H9 (cell line): ENCODE measurements at regions not wholly inside any gene's neighbourhood (a gene's known extent, or its start where the extent isn't known, plus 50 kb on each side); places are given as distances from the start of the nearest gene placed in this dataset.

Source experiments
- DNase-seq: peaks from one replicate; pipeline ENCODE4 v3.0.0-alpha.2; 2017
- H2AFZ ChIP-seq: one replicate; pipeline ENCODE4 v1.6.1; 2013; ENCODE audit warnings: mild to moderate bottlenecking, low read length, control low read depth, moderate library complexity
- H2AK5ac ChIP-seq: 2 replicates; pipeline ENCODE4 v1.6.1; 2013; ENCODE audit warnings: low read length, control low read depth, mixed read lengths; ENCODE audit not compliant: insufficient read length
- H2BK120ac ChIP-seq: one replicate; pipeline ENCODE4 v1.6.1; 2013; ENCODE audit warnings: low read depth, mild to moderate bottlenecking, low read length, control low read depth, inconsistent platforms; ENCODE audit not compliant: poor library complexity, severe bottlenecking
- H2BK12ac ChIP-seq: 2 replicates; pipeline ENCODE4 v1.6.1; 2013; ENCODE audit warnings: low read length, control low read depth, mixed read lengths, low read depth; ENCODE audit not compliant: insufficient read length
- H2BK15ac ChIP-seq: 2 replicates; pipeline ENCODE4 v1.6.1; 2013; ENCODE audit warnings: low read depth, low read length, control low read depth
- H2BK20ac ChIP-seq: one replicate; pipeline ENCODE4 v1.6.1; 2013; ENCODE audit warnings: low read depth, mild to moderate bottlenecking, low read length, control low read depth, inconsistent platforms; ENCODE audit not compliant: poor library complexity, severe bottlenecking
- H2BK5ac ChIP-seq: 2 replicates; pipeline ENCODE4 v1.6.1; 2013; ENCODE audit warnings: low read length, control low read depth, mixed read lengths; ENCODE audit not compliant: insufficient read length
- H3K14ac ChIP-seq: 2 replicates; pipeline ENCODE4 v1.6.1; 2013; ENCODE audit warnings: low read length, control low read depth; ENCODE audit not compliant: insufficient read depth
- H3K18ac ChIP-seq: 2 replicates; pipeline ENCODE4 v1.6.1; 2013; ENCODE audit warnings: low read depth, mild to moderate bottlenecking, mixed read lengths, low read length, control low read depth; ENCODE audit not compliant: insufficient read length
- H3K23ac ChIP-seq: 2 replicates; pipeline ENCODE4 v1.6.1; 2013; ENCODE audit warnings: low read length, control low read depth, mixed read lengths, low read depth; ENCODE audit not compliant: insufficient read length
- H3K23me2 ChIP-seq: 2 replicates; pipeline ENCODE4 v1.6.1; 2013; ENCODE audit warnings: low read depth, mild to moderate bottlenecking, mixed read lengths, low read length, control low read depth; ENCODE audit not compliant: insufficient read length, poor library complexity, severe bottlenecking
- H3K27ac ChIP-seq: 2 replicates; pipeline ENCODE4 v1.5.1; 2013; ENCODE audit warnings: low read length, control low read depth, mixed read lengths, low read depth; ENCODE audit not compliant: insufficient read length
- H3K27me3 ChIP-seq: 2 replicates; pipeline ENCODE4 v1.6.1; 2013; ENCODE audit warnings: low read length, control low read depth, inconsistent platforms; ENCODE audit not compliant: insufficient read depth
- H3K4ac ChIP-seq: 2 replicates; pipeline ENCODE4 v1.6.1; 2013; ENCODE audit warnings: low read depth, mild to moderate bottlenecking, control low read depth, inconsistent platforms, low read length, moderate library complexity
- H3K4me1 ChIP-seq: 2 replicates; pipeline ENCODE4 v1.6.1; 2013; ENCODE audit warnings: low read length, control low read depth, inconsistent platforms; ENCODE audit not compliant: insufficient read depth
- H3K4me2 ChIP-seq: 2 replicates; pipeline ENCODE4 v1.6.1; 2013; ENCODE audit warnings: low read length, control low read depth, mixed read lengths; ENCODE audit not compliant: insufficient read length, insufficient read depth
- H3K56ac ChIP-seq: 2 replicates; pipeline ENCODE4 v1.6.1; 2013; ENCODE audit warnings: low read depth, mild to moderate bottlenecking, mixed read lengths, low read length, control low read depth; ENCODE audit not compliant: insufficient read length
- H3K79me1 ChIP-seq: 2 replicates; pipeline ENCODE4 v1.6.1; 2013; ENCODE audit warnings: low read depth, mild to moderate bottlenecking, moderate library complexity, low read length, control low read depth, inconsistent platforms; ENCODE audit not compliant: insufficient read depth, poor library complexity, severe bottlenecking
- H3K79me2 ChIP-seq: 2 replicates; pipeline ENCODE4 v1.6.1; 2013; ENCODE audit warnings: low read length, control low read depth, inconsistent platforms; ENCODE audit not compliant: insufficient read depth
- H3K9ac ChIP-seq: 2 replicates; pipeline ENCODE4 v1.6.1; 2013; ENCODE audit warnings: low read length, control low read depth, mixed read lengths; ENCODE audit not compliant: insufficient read length; ENCODE audit errors: extremely low read depth
- H3K9me3 ChIP-seq: one replicate; pipeline ENCODE4 v1.6.1; 2013; ENCODE audit warnings: low read depth, low read length, inconsistent platforms; ENCODE audit not compliant: control insufficient read depth
- H3T11ph ChIP-seq: one replicate; pipeline ENCODE4 v1.6.1; 2013; ENCODE audit warnings: mild to moderate bottlenecking, low read length, control low read depth, inconsistent platforms
- H4K20me1 ChIP-seq: one replicate; pipeline ENCODE4 v1.6.1; 2013; ENCODE audit not compliant: control insufficient read depth, insufficient read length, insufficient read depth
- H4K5ac ChIP-seq: 2 replicates; pipeline ENCODE4 v1.6.1; 2013; ENCODE audit warnings: low read depth, mild to moderate bottlenecking, mixed read lengths, low read length, control low read depth; ENCODE audit not compliant: insufficient read length
- H4K8ac ChIP-seq: replicated peaks from 2 replicates; pipeline ENCODE4 v1.6.1; 2013; ENCODE audit warnings: low read length, control low read depth, mixed read lengths, low read depth; ENCODE audit not compliant: insufficient read length
- H4K91ac ChIP-seq: 2 replicates; pipeline ENCODE4 v1.6.1; 2013; ENCODE audit warnings: low read depth, mild to moderate bottlenecking, moderate library complexity, mixed read lengths, low read length, control low read depth; ENCODE audit not compliant: insufficient read length
- H3K27ac Mint-ChIP-seq, 3 experiments: 2 replicates in 2 of 3; 3 replicates in 1 of 3; pipeline ENCODE4 v1.8.0; 2020 to 2021; ENCODE audit warnings: mixed read lengths in 3 of 3, mild to moderate bottlenecking in 1 of 3, moderate library complexity in 1 of 3
- H3K27me3 Mint-ChIP-seq: 2 replicates; pipeline ENCODE4 v1.8.0; 2021; ENCODE audit warnings: low read depth, mild to moderate bottlenecking, moderate library complexity, mixed read lengths
- H3K36me3 Mint-ChIP-seq, 3 experiments: 2 replicates in 2 of 3; 3 replicates in 1 of 3; pipeline ENCODE4 v1.8.0; 2020 to 2021; ENCODE audit warnings: low read depth in 3 of 3, mixed read lengths in 3 of 3; ENCODE audit not compliant: insufficient read depth in 1 of 3
- H3K4me1 Mint-ChIP-seq, 2 experiments: 2 replicates each; pipeline ENCODE4 v1.8.0; 2020; ENCODE audit warnings: mixed read lengths in 2 of 2
- H3K4me3 Mint-ChIP-seq, 2 experiments: 2 replicates in 1 of 2; 3 replicates in 1 of 2; pipeline ENCODE4 v1.8.0; 2020 to 2021; ENCODE audit warnings: mild to moderate bottlenecking in 2 of 2, mixed read lengths in 2 of 2, moderate library complexity in 1 of 2
- H3K9me3 Mint-ChIP-seq, 2 experiments: 2 replicates in 1 of 2; 3 replicates in 1 of 2; pipeline ENCODE4 v1.8.0; 2020; ENCODE audit warnings: mild to moderate bottlenecking in 2 of 2, mixed read lengths in 2 of 2, moderate library complexity in 1 of 2
- CTCF ChIP-seq: fragments of 200-600 bp; sonication (generic); conservative IDR thresholded peaks from 3 replicates; pipeline ENCODE4 v1.8.0; 2021; ENCODE audit warnings: antibody characterized with exemption, mild to moderate bottlenecking
- WGBS: extraction: QIAGEN DNeasy Blood & Tissue Kit; methylation state at CpG from one replicate; pipeline ENCODE4 v1.1.7; 2013; ENCODE audit warnings: missing lambda C conversion rate, low lambda C conversion rate, mixed read lengths; ENCODE audit not compliant: insufficient read length; ENCODE audit errors: extremely low coverage; 5-methylcytosine and 5-hydroxymethylcytosine counted together

- H3K9me3 Mint-ChIP-seq: no peaks in the 10 kb centered on the region
- no peaks in the 10 kb centered on the region for H3K27me3 Mint-ChIP-seq
- no peak overlapping the region for H4K5ac ChIP-seq
- no peak overlapping the region for H3K9ac ChIP-seq
- no peaks in the 10 kb centered on the region for H3K79me1 ChIP-seq
- H3K4ac ChIP-seq: no peak overlapping the region
- no peak overlapping the region for H2BK5ac ChIP-seq
- DNase-seq: no peak
- H3K4me3 Mint-ChIP-seq: no peak overlapping the region
- TF ChIP-seq CTCF: peak; percentile 55; the same call in 2 of the 3 replicates
- no peaks in the 10 kb centered on the region for H3K9me3 ChIP-seq
- no peak overlapping the region for H2BK20ac ChIP-seq
- H3K27me3 ChIP-seq: no peaks in the 10 kb centered on the region
- H3K14ac ChIP-seq: no peak overlapping the region
- no peaks in the 10 kb centered on the region for H3K79me2 ChIP-seq
- no peak overlapping the region for H3K18ac ChIP-seq
- no peak overlapping the region for H4K8ac ChIP-seq
- no peaks in the 10 kb centered on the region for H3K23me2 ChIP-seq
- H4K20me1 ChIP-seq: no peaks in the 10 kb centered on the region
- H2BK15ac ChIP-seq: no peak overlapping the region
- no peak overlapping the region for H3K4me2 ChIP-seq
- no peak overlapping the region for H2BK12ac ChIP-seq
- H3K56ac ChIP-seq: no peak overlapping the region
- H3K27ac ChIP-seq: no peak overlapping the region
- WGBS: no CpG with 5 or more reads among the region's 8 CpGs
- no peak overlapping the region for H2AFZ ChIP-seq
- no peak overlapping the region for H3T11ph ChIP-seq
- H3K4me1 Mint-ChIP-seq: peaks cover 0 to 3% of the 10 kb centered on the region in 2 experiments; a peak in 1 of 4 replicates
- no peak overlapping the region for H3K23ac ChIP-seq
- H2BK120ac ChIP-seq: no peak overlapping the region
- no peaks in the 10 kb centered on the region for H3K36me3 Mint-ChIP-seq
- no peak overlapping the region for H2AK5ac ChIP-seq
- H4K91ac ChIP-seq: no peak overlapping the region
- no peaks in the 10 kb centered on the region for H3K4me1 ChIP-seq
- no peak overlapping the region for H3K27ac Mint-ChIP-seq
Observed at GRCh38 chr2:33782395-33783230, 183.5 kb upstream of the FAM98A start.
